ENCODE measurements at regions not wholly inside any gene's neighbourhood (a gene's known extent, or its start where the extent isn't known, plus 50 kb on each side); places are given as distances from the start of the nearest gene placed in this dataset.

DNA sequence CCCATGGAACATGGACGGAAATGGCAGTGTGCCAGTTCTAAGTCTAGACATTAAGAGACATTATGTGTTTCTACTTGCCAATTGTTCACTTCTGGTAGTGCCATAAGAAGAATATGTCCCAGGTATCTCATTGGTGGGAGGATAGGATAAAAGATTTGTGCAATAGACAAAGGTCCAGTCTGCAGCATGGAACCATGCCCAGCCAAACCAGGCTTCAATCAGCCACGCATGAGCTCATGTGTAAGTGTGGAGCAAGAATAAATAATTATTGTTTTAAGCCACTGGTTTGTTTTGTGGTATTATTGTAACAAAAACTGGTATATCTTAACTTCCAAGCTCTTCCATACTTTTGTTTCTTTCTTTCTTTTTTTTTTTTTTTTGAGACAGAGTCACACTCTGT lies 153.6 kb upstream of the CTTNBP2 start:
- DNase-seq (ENCODE audit: low spot score), result no peak

DNA sequence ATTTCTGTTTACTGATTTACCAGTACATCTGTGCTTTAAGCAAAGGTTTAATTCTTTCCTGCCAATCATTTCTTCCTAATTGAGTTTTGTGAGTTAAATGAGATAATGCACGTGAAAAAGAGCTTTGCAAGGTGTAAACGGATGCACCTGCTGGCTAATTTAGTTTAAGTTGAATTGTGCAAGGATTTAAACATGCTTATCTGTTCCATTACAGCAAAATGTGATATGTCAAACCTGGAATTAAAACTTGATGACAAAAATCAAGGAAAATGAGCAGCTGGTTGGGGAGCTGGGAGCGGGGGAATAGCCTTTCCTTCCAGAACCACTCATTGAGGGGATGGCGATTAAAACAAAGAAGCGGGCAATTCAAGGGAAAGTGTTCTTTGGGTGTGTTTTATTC lies 155.0 kb upstream of the CTTNBP2 start:
- DNase-seq (ENCODE audit: low spot score), result no peak

DNA sequence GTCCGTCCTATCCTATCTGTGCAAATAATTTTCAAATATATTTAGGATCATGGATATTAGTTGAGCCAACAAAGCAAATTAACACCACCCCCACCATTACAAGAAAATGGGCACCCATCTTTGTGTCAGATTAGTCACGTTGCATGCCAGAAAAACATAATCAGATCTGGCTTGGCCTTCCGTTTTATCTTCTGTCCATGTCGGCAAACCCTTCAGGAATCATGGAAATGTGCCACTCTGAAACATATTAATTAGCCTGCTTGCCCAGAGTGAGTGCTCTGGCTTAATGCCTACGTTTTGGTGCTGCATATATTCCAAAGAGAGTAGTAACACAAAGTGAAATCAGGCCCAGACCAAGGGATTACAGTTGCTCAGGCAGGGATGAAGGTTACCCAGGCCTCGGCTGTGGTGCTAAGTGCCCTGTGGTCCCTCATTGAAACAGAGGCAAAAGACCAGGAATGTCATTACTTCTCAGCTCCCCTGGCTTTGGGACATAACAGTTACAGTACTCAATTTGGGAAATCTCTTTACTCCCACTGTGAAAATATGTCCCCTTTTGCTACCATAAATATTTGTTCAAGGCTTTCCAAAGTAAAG lies 154.0 kb upstream of the LSM8 start:
- DNase-seq (ENCODE audit: low spot score), result no peak

DNA sequence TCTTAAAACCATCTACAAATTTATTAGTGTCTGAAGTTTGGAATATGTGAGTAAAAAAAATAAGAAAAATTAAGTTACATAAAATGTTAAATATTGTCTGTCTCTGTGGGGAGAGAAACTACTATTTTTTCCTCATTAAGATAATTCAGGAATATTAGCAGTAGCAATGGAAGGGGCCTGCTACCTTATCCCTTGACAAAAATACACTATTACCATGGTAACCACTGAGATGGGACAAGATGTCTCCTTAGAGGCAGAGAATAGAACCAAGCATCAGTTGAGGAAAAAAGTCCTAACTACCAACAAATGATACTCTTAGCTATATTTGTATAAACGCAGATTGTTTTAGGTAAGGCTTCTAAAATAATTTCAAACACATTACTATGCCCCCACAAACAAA lies 150.7 kb upstream of the LSM8 start:
- DNase-seq (ENCODE audit: low spot score), result no peak

DNA sequence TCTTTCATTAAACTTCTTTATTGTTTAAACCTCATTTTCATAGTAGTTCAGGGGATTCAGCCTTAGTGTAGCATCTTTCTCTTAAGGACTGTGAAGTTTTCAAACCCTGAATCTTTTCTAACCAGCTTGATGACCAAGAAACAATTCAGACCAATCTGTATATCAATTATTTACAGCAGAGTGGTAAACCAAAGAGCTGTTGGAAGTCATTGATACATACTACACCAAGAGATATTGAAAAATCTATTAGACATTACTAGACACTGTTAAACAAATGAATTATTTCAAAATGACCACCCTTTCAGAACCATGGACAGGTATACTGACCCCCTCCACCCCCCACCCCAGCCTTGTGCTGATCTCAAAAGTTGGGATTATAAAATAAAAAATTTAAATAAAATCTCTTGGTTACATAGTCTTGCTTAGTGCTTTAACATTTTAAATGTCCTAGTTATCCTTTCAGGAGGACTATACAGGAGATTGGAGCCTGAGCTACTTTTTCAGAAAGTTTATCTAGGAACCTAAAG lies 143.9 kb upstream of the LSM8 start:
- DNase-seq (ENCODE audit: low spot score), result no peak

DNA sequence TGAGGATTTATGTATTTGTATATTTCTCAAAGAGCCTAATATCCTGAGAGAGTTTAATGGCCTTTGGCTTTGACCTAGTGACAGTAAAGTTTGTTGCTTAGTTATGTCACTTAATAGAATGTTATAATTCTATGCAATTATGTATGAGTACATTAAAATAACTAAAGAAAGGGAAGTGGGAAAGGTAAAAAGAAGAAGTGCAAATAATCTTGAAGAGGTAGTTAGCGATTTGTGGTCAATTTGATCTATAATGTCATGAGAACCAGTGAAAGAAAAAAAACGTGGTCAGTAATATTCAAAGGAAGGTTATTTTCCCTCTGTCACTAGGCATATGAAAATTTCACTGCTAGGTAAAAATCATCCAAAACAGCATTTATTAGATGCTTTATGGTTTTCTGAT lies 143.4 kb upstream of the LSM8 start:
- no peak for DNase-seq (ENCODE audit: low spot score)

DNA sequence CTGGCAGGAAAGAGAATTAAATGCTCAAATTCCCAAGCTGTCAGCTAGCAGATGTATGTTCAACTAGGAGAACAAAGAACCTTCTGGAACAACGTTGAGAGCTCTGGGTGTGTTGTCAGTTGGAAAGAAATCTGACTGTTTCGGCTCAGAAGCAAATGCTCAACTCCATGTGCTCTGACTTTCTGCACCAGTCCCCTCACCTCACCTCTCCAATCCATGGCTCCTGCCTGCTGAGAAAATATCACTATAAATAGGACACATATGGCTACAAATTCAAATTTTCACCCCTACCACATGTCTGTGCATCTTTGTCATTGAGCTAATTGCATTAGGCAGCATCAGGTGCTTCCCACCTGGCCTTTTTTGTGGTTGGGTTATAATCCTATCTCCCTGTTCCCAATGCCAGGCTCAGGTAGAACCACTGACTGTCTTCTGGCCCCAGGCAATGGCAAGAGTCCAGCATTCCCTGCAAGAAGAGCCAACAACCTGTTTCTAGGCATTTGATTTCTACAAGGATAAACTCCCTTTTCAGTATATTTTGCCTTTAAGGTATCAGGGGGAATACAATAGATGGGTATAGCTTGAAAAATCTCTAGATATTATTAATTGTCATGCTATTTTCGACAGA lies 142.6 kb upstream of the LSM8 start:
- DNase-seq (ENCODE audit: low spot score), result no peak

DNA sequence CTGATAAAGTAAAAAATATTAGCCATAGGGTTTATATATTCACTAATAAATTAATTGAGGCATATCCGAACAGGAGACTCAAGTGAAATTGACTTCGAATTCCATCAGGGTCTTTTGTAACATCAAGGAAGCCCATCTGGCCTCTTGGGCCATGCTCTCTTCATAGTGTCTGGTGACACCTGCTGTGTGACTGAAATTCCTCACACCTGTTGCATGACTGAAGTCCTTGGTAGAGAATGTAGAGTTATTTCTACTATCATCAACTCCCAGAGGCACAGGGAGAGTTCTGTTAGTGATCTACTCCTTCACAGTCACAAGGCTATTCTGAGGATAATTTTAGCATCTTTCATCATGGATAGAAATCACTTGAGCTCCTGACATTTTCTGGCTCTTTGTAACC lies 138.3 kb upstream of the LSM8 start:
- DNase-seq (ENCODE audit: low spot score), result no peak

DNA sequence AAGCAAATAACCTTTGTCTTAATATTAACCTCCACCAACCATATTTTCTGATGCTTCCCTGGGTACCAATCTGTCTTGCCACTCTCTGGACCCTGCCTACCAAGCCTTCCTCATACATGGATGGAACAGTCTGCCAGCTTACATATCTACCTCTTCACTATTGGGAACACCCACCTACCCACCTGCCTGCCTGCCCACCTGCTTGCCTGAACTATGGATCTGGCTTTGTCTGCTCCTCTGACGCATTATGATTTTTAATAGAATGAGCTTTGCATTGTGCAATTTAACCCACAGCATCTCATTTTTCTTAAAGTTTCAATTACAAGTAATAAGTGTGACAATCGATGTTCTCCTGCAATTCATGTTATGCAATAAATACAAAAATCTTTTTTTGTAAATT lies 137.9 kb upstream of the LSM8 start:
- DNase-seq (ENCODE audit: low spot score), result no peak

DNA sequence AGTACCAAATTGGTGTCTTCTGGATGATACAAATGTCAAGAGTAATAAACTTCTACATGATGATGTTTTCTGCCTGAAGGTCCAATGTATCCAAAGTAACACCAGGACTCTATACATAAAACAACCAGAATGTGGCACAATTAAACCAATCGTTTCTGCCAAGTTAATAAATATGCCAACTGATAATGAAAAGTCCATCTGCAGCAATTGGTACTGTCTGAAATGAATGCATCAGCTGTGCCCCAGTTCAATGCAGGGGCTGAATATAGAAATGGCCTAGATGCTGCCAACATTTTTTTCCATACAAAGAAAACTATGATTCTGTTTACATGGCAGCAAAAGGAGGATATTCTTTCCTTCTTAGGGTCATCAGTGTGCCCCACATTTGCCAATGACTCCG lies 137.2 kb upstream of the LSM8 start:
- DNase-seq (ENCODE audit: low spot score), result no peak

DNA sequence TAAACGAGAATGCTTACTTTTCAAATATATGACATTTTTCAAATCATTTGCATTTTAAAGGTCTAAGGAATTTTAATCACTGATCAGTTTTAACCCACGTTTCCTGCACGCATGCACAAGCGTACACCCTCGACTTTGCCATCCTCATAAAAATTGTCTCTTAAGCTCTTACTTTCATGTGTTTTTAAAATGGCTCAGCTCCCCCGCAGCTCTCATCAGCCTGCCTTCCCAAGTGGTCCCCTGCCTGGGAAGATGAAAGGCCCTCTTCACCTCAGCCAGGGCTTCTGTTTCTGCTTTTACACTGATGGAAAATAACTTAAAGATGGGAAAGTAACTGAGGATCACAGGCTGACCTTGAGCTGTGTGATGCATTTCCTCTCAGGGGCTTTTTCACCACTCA lies 131.6 kb upstream of the LSM8 start:
- DNase-seq (ENCODE audit: low spot score), result no peak

DNA sequence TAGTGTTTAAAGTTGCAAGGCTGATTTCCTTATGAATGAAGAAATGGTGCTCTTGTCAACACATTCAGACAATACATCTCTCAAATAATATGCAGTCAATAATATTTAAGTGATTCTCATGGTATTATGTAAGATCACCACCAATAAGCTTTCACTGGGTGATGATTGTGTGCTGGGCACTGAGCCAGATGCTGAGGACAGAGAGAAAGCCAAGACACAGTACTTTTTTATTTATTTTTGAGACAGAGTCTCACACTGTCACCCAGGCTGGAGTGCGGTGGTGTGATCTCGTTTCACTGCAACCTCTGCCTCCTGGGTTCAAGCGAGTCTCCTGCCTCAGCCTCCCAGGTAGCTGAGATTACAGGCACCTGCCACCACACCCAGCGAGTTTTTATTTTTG lies 130.6 kb upstream of the LSM8 start:
- DNase-seq (ENCODE audit: low spot score), result no peak

DNA sequence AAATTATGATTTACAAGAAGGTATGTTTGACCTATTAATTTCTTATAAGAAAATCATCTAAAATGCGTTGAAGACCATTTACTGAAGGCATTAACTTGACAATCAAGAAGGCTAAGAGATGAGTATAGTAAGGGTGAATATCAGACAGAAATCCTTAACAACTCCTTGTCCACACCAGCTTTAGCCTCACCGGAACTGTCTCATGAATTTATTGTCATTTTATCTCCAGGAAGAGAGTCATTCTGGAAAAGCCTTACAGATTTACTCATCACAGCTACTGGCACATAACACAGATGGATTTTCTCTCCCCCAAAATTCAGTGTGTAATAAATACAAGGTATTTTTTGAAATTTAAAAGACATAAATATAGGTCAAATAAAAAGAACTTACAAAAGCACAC lies 129.4 kb upstream of the LSM8 start:
- DNase-seq (ENCODE audit: low spot score), result no peak

DNA sequence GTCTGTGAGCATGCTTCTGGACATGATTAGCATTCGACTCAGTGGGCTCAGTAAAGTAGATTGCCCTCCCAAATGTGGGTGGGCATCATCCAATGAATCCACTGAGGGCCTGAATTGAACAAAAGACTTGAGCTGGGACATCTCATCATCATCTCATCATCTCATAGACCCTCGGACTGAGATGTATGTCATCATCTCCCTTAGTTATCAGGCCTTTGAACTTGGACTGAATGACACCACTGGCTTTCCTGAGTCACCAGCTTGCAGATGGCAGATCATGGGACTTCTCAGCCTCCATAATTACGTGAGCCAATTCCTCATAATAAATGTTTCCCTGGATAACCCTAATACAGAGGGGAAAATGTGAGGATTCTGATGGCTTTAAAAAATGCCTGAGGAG lies 128.3 kb upstream of the LSM8 start:
- DNase-seq (ENCODE audit: low spot score), result no peak

DNA sequence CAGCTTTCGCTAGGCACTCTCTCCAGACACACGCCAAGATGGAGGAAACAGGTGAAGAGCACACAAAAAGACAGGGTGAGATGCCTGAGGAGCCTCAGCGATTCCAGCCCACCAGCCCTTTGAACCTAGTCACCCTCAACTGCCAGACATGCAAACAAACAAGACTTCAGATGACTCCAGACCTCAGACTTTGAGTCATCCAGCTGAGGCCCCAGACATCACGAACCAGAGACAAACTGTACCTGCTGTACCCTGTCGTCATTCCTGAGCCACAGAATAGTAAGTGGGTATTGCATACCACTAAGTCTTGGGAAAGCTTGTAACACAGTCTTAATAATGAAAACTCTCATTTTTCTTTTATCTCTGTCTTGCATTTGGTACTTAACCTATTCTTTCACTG lies 126.6 kb upstream of the LSM8 start:
- DNase-seq (ENCODE audit: low spot score), result no peak

DNA sequence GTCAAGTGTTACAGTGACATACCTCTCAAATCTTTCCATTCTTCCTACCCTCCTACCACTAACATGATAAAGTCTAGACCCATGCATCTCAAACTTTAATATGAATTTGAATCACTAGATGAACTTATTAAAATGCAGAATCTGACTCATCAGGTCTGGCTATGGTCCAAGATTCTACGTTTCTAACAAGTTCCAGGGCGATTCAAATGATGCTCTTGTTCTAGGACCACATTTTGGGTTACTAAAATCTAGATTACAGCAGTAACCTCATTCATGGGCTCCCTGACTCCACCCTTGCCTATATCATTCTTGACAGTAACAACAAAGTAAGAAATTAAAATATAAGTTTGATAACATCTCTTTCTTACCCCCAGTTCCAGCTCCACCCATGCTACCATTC lies 124.8 kb upstream of the LSM8 start:
- DNase-seq (ENCODE audit: low spot score), result no peak

DNA sequence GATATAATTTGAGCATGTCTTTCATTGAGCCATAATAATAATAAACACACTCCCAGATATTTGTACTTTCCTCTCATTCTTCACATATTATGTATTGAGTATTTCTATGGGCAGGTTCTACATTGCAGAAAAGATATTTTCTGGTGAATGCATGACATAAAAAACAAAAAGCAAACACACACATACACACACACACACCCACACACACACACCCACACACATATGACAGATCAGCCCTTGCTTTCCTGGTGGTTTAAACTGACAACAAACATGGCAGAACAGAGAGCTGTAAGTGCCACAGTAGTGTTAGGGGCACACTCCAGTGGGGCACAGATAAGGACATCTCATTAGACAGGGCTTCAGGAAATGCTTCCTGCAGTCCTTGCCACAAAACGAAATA lies 123.3 kb upstream of the LSM8 start:
- DNase-seq (ENCODE audit: low spot score), result no peak

DNA sequence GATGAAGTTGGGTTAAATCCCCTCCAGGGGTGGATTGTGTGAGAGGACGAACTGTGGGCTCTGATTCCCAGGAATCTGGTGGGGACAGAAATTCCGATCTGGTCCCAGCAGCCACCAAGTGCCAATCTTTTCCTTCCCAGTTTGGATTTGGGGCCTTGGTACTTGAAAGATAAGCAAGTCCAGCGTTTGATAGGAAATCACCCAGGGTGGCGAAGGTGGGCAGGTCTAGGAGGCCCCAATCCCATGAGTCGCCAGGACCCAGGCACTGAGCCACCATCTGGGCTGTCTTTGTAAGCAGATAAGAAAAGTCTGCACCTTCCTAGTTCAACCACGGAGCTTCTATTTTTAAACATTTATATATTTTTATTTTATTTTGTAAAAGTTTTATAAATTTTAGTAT lies 122.6 kb upstream of the LSM8 start:
- DNase-seq (ENCODE audit: low spot score), result no peak

DNA sequence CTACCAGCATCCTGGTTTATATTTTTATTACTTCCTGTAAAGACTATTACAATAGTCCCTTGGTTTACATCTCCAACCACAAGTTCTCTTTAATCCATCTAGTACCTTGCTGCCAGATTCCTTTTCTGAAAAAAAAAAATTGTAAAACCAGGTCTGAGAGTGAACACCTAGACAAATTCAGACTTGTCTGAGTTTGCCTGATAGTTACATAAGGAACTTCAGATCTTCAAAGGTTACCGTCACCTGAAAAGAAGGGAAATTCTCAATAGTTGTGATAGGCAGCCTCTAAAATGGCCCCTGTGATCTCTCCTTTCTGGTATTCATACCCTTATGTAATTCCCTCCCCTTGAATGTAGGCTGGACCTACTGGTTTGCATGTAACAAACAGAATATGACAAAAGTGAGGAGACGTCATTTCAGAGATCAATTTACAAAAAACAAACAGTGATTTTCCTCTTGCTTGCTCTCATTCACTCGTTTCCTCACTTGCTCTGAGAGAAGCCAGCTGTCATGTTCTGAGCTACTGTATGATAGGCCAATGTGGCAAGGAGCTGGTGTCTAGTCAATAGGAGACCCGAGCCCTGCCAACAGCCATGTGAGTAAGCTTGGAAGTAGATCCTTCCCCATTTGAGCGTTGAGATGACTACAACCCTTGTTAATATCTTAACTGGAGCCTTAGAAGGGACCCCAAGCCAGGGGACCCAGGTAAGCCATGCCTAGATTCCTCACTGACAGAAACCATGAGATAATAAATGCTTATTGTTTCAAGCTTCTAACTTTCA lies 110.9 kb upstream of the LSM8 start:
- no peak for DNase-seq (ENCODE audit: low spot score)

DNA sequence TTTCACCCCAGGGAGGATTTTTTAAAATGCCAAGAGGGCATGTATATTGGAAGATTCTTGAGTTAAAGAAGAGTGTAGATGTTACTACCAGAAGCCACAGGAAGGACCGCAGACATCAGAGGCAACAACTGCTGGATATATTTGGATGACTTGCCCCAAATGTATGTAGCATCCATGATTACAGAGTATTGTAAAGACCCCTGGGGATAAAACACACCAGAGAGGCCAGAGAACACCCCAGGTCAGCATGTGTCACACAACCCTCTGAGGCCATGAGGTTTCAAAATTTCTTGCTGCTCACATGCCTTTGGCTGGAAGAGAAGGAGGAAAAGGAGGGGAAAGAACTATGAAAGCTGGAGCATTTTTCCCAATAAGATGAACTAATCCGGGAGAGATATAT lies 108.0 kb upstream of the LSM8 start:
- no peak for DNase-seq (ENCODE audit: low spot score)

DNA sequence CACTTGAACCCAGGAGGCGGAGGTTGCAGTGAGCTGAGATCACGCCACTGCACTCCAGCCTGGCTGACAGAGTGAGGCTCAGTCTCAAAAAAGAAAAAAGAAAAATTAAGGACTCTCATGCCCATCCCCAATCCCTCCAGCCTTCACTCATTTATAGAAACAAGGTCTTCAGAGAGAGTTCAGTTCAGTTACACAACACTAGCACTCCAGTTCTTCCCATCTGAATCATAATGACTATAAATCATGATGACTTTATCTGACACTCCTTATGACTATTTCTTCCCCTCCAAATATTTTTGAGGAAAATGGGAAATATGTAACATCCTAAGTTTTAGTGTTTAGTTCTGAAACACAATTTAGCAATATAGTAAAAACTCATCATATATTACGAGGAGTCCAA lies 107.4 kb upstream of the LSM8 start:
- DNase-seq (ENCODE audit: low spot score), result no peak

DNA sequence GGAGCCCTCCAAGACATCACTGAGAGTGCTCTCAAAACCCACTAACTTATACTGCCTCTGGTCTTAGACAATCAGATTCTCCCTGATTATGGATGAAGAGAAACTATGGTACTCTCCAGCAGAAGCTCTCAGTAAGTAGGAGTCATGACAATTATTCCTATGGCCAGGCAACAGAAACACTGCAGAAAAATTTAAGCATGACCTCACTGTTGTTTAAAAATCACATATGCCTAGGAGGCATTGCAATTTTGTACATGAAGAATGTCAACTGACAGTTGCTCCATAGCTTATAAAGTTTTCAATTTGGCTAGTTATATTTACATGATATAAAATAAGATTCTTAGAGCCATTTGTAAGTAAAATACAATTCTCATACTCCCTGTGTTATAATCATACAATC lies 105.9 kb upstream of the LSM8 start:
- DNase-seq (ENCODE audit: low spot score), result no peak

DNA sequence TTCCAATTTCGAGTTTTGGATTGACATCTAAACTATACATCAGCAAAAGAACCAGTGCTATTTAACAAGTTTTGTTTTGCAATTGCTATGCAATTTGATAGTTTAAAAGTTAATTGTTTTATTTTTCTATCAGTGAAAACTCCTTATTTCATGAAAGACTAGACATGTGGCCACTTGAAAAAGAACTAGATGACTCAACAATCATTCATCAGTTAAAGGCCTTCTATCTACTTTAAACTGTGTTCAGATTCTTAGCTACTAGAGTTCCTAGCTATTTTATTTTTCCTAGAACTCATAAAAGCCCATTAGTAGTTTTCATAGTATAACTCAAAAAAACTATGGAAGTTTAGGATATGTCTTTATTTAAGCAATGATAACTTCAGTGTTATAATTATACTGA lies 104.6 kb upstream of the LSM8 start:
- no peak for DNase-seq (ENCODE audit: low spot score)

DNA sequence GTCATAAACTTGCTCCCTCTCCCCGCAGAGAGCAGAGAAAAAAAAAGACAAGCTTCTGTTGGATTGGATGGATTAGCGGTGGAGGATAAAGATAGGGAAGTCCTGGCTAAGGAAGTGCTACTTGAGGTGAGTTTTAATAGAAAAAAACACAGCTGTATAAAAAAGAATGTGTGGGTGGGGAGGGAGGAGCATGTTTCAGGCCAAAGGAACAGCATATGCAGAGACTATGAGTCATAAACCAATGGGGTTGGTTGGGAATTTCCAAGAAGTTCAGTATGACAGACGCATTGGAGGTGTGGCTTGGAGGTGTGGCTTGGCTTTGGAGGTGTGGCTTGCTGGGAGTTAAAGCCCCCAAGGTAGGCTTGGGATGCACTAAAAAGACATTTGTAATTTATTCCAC lies 103.0 kb upstream of the LSM8 start:
- no peak for DNase-seq (ENCODE audit: low spot score)
